SK-N-SH (cell line): ENCODE measurements at regions not wholly inside any gene's neighbourhood (a gene's known extent, or its start where the extent isn't known, plus 50 kb on each side); places are given as distances from the start of the nearest gene placed in this dataset.

Experiments used
- CTCF ChIA-PET: fragments of 300-600, 350-600 bp; formaldehyde crosslinking; extraction: SDS; loops from one replicate; lab custom pipeline; 2021; lab: Yijun Ruan, JAX
- POLR2A ChIA-PET: fragments of 350-600 bp; sonication (Branson Sonifier 250); formaldehyde crosslinking; extraction: SDS; loops from one replicate; lab custom pipeline; 2020; ENCODE audit warnings: antibody characterized with exemption, inconsistent platforms; lab: Yijun Ruan, JAX
- DNase-seq: peaks from one replicate; pipeline ENCODE4 v3.0.0; 2012
- H2AFZ ChIP-seq: fragments of 200-600 bp; sonication (generic); 2 replicates; pipeline ENCODE4 v1.8.1; 2016; ENCODE audit warnings: antibody characterized with exemption, mild to moderate bottlenecking, low read depth
- H3F3A ChIP-seq: fragments of 200-600 bp; sonication (generic); replicated peaks from 2 replicates; pipeline ENCODE3; 2016; ENCODE audit warnings: antibody characterized with exemption, mild to moderate bottlenecking; ENCODE audit not compliant: insufficient read depth
- H3K27ac ChIP-seq, 2 experiments: fragments of 200-500 bp in 1 of 2; fragments of 200-600 bp in 1 of 2; sonication (Bioruptor generic) in 1 of 2; sonication (generic), shearing (Covaris generic) in 1 of 2; 2 replicates each; pipeline versions ENCODE4 v1.5.1 to v1.6.1; 2014 to 2016; ENCODE audit warnings: low read depth in 2 of 2, inconsistent platforms in 1 of 2, low read length in 1 of 2, mild to moderate bottlenecking in 1 of 2, mixed read lengths in 1 of 2
- H3K27me3 ChIP-seq: fragments of 200-600 bp; sonication (generic), shearing (Covaris generic); 2 replicates; pipeline ENCODE4 v1.6.1; 2016; ENCODE audit warnings: mixed run types; ENCODE audit not compliant: insufficient read depth
- H3K36me3 ChIP-seq, 2 experiments: fragments of 200-500 bp in 1 of 2; fragments of 200-600 bp in 1 of 2; sonication (Bioruptor generic) in 1 of 2; sonication (generic) in 1 of 2; replicated peaks in 1 of 2; 2 replicates each; pipeline versions ENCODE3 to v1.5.1; 2014 to 2016; ENCODE audit warnings: low read length in 1 of 2, mild to moderate bottlenecking in 1 of 2; ENCODE audit not compliant: insufficient read depth in 2 of 2, control insufficient read depth in 1 of 2
- H3K4me1 ChIP-seq, 2 experiments: fragments of 200-500 bp in 1 of 2; fragments of 200-600 bp in 1 of 2; sonication (Bioruptor generic) in 1 of 2; sonication (generic), shearing (Covaris generic) in 1 of 2; 2 replicates each; pipeline versions ENCODE4 v1.5.1 to v1.6.1; 2014 to 2016; ENCODE audit warnings: low read depth in 1 of 2, low read length in 1 of 2, mixed run types in 1 of 2; ENCODE audit not compliant: insufficient read depth in 2 of 2, control insufficient read depth in 1 of 2
- H3K4me2 ChIP-seq: fragments of 200-600 bp; sonication (generic), shearing (Covaris generic); 2 replicates; pipeline ENCODE4 v1.6.1; 2017; ENCODE audit warnings: mixed run types
- H3K4me3 ChIP-seq, 2 experiments: fragments of 200-500 bp in 1 of 2; fragments of 200-600 bp in 1 of 2; sonication (Bioruptor generic) in 1 of 2; sonication (generic), shearing (Covaris generic) in 1 of 2; 2 replicates each; pipeline versions ENCODE4 v1.5.1 to v1.8.1; 2014 to 2016; ENCODE audit warnings: low read depth in 2 of 2, inconsistent platforms in 1 of 2, low read length in 1 of 2, mild to moderate bottlenecking in 1 of 2, mixed read lengths in 1 of 2, moderate library complexity in 1 of 2
- H3K79me2 ChIP-seq: fragments of 200-600 bp; sonication (generic); 2 replicates; pipeline ENCODE4 v1.8.1; 2017; ENCODE audit warnings: mild to moderate bottlenecking; ENCODE audit not compliant: insufficient read depth
- H3K9ac ChIP-seq: fragments of 200-600 bp; sonication (generic); 2 replicates; pipeline ENCODE4 v1.6.1; 2017; ENCODE audit warnings: mixed run types
- H3K9me2 ChIP-seq: fragments of 200-600 bp; sonication (generic); 2 replicates; pipeline ENCODE4 v1.6.1; 2017; ENCODE audit warnings: mixed run types
- H3K9me3 ChIP-seq: fragments of 200-600 bp; sonication (generic); 2 replicates; pipeline ENCODE4 v1.6.1; 2017; ENCODE audit warnings: mixed run types, mild to moderate bottlenecking, moderate library complexity
- H4K20me1 ChIP-seq: fragments of 200-600 bp; sonication (generic); 2 replicates; pipeline ENCODE4 v1.6.1; 2017; ENCODE audit warnings: mild to moderate bottlenecking, mixed run types; ENCODE audit not compliant: insufficient read depth
- CHD2 ChIP-seq: fragments of 150-350 bp; IDR thresholded peaks from 2 replicates; pipeline ENCODE4 v1.6.1; 2018; ENCODE audit warnings: low read length; ENCODE audit not compliant: partially characterized antibody
- CTCF ChIP-seq: fragments of 200-600 bp; sonication (generic); IDR thresholded peaks from 2 replicates; pipeline ENCODE4 v1.6.1; 2017; ENCODE audit warnings: antibody characterized with exemption, mild to moderate bottlenecking, moderate library complexity
- ELF1 ChIP-seq: IDR thresholded peaks from 2 replicates; pipeline ENCODE4 v1.4.0; 2012
- EZH2phosphoT487 ChIP-seq: fragments of 200-600 bp; sonication (generic); IDR thresholded peaks from 2 replicates; pipeline ENCODE4 v1.6.1; 2017; ENCODE audit warnings: low read depth, mixed run types, mild to moderate bottlenecking, antibody characterized with exemption, moderate library complexity, borderline replicate concordance
- FOXJ3 ChIP-seq: sonication (generic); formaldehyde crosslinking; IDR thresholded peaks from 2 replicates; pipeline ENCODE4 v1.5.1; 2020; ENCODE audit warnings: mild to moderate bottlenecking, missing genetic modification reagents
- GATA2 ChIP-seq: sonication (generic); formaldehyde crosslinking; IDR thresholded peaks from 2 replicates; pipeline ENCODE4 v1.5.0; 2020; ENCODE audit warnings: mild to moderate bottlenecking, missing genetic modification reagents
- IRF3 ChIP-seq: fragments of 150-350 bp; IDR thresholded peaks from 2 replicates; pipeline ENCODE4 v1.6.1; 2016; ENCODE audit warnings: mild to moderate bottlenecking, low read depth, low read length
- JUND ChIP-seq: IDR thresholded peaks from 2 replicates; pipeline ENCODE4 v1.4.0; 2012
- MEF2A ChIP-seq: IDR thresholded peaks from 2 replicates; pipeline ENCODE4 v1.4.0; 2012; ENCODE audit warnings: low read depth, borderline replicate concordance
- NFIC ChIP-seq: IDR thresholded peaks from 2 replicates; pipeline ENCODE4 v1.4.0; 2012; ENCODE audit warnings: borderline replicate concordance
- NRF1 ChIP-seq: IDR thresholded peaks from 2 replicates; pipeline ENCODE4 v1.6.1; 2012; ENCODE audit warnings: low read depth, mild to moderate bottlenecking, low read length
- PBX3 ChIP-seq: IDR thresholded peaks from 2 replicates; pipeline ENCODE4; 2012
- POLR2AphosphoS5 ChIP-seq: IDR thresholded peaks from 2 replicates; pipeline ENCODE4 v1.6.1; 2012; ENCODE audit warnings: low read depth, low read length
- RAD21 ChIP-seq: IDR thresholded peaks from 2 replicates; pipeline ENCODE4 v1.6.1; 2012; ENCODE audit warnings: mild to moderate bottlenecking, low read length
- RCOR1 ChIP-seq: fragments of 150-350 bp; IDR thresholded peaks from 2 replicates; pipeline ENCODE4 v1.6.1; 2017; ENCODE audit warnings: antibody characterized with exemption, low read length
- RFX5 ChIP-seq: IDR thresholded peaks from 2 replicates; pipeline ENCODE4 v1.6.1; 2012; ENCODE audit warnings: mild to moderate bottlenecking, improper control_type of control experiment, low read length
- RXRA ChIP-seq: IDR thresholded peaks from 2 replicates; pipeline ENCODE4 v1.4.0; 2012; ENCODE audit warnings: low read depth, mild to moderate bottlenecking, borderline replicate concordance
- SIN3A ChIP-seq: IDR thresholded peaks from 2 replicates; pipeline ENCODE4 v1.6.1; 2012; ENCODE audit warnings: low read depth, mild to moderate bottlenecking, low read length, moderate library complexity, borderline replicate concordance
- SMC3 ChIP-seq: IDR thresholded peaks from 2 replicates; pipeline ENCODE4 v1.6.1; 2012; ENCODE audit warnings: low read depth, low read length, improper control_type of control experiment
- TAF1 ChIP-seq: IDR thresholded peaks from 2 replicates; pipeline ENCODE4 v1.6.1; 2012; ENCODE audit warnings: low read depth, mild to moderate bottlenecking, low read length, moderate library complexity, borderline replicate concordance
- TCF12 ChIP-seq: IDR thresholded peaks from 2 replicates; pipeline ENCODE4 v1.4.0; 2012
- YY1 ChIP-seq: IDR thresholded peaks from 2 replicates; pipeline ENCODE4 v1.4.0; 2012; ENCODE audit warnings: low read depth, mild to moderate bottlenecking
- ZBTB33 ChIP-seq: IDR thresholded peaks from 2 replicates; pipeline ENCODE4 v1.4.0; 2012; ENCODE audit warnings: low read depth, borderline replicate concordance
- WGBS: methylation state at CpG from one replicate; pipeline ENCODE4 v1.1.6; 2017; ENCODE audit warnings: low lambda C conversion rate; 5-methylcytosine and 5-hydroxymethylcytosine counted together

- no peaks in the 10 kb centered on the region; the same call in 1 of the 2 replicates for H3K27me3 ChIP-seq
- H2AFZ ChIP-seq, result no peak overlapping the region
- no peak overlapping the region for H3K27ac ChIP-seq
- H3K4me2 ChIP-seq, result no peak overlapping the region
- H3K4me3 ChIP-seq, result no peak overlapping the region
- no peaks in the 10 kb centered on the region for H4K20me1 ChIP-seq
- H3K36me3 ChIP-seq, result no peaks in the 10 kb centered on the region
- H3K9me3 ChIP-seq, result no peaks in the 10 kb centered on the region
- DNase-seq, result no peak
- TF ChIP-seq NRF1, result no peak
- no peak for TF ChIP-seq YY1
- TF ChIP-seq CTCF, result no peak
- TF ChIP-seq NFIC, result no peak
- no peak for TF ChIP-seq GATA2 (CRISPR knock-in tag)
- TF ChIP-seq RAD21, result no peak
- TF ChIP-seq RCOR1, result no peak
- no peak for TF ChIP-seq IRF3
- no peak for TF ChIP-seq TCF12
- no peak for TF ChIP-seq MEF2A
- TF ChIP-seq ELF1, result no peak
- TF ChIP-seq TAF1, result no peak
- 35% methylated on average over 3 of the region's 3 CpGs for WGBS
- ChIA-PET POLR2A (no interaction called here), CTCF (interaction anchor here (1.0 to 2.0 kb wide), 5 partner anchors 20 to 655 kb away, joined by 3 to 9 read pairs (median 5); no protein-coding TSS in a partner anchor)
- no peaks in the 10 kb centered on the region for H3F3A ChIP-seq
- no peak overlapping the region for H3K9ac ChIP-seq
- H3K79me2 ChIP-seq, result no peaks in the 10 kb centered on the region
- peaks cover 0 to 2% of the 10 kb centered on the region in 2 experiments; a peak in 1 of 4 replicates for H3K4me1 ChIP-seq
- H3K9me2 ChIP-seq, result no peaks in the 10 kb centered on the region
These were observed 81.7 kb downstream of the IER5 start for GRCh38 chr1:181170194-181170593.

- 15% methylated on average over 1 of the region's 1 CpG for WGBS
These were observed 83.6 kb downstream of the IER5 start for GRCh38 chr1:181172082-181172481.

More at GRCh38 chr1:181172082-181172481, 83.6 kb downstream of the IER5 start:
- H3K4me1 ChIP-seq, result no peaks in the 10 kb centered on the region
- H3K79me2 ChIP-seq, result no peaks in the 10 kb centered on the region
- H3K9me3 ChIP-seq, result no peaks in the 10 kb centered on the region
- no peaks in the 10 kb centered on the region for H4K20me1 ChIP-seq
- no peak overlapping the region for H3K27ac ChIP-seq
- no peak for DNase-seq
- no peak overlapping the region for H2AFZ ChIP-seq
- no peaks in the 10 kb centered on the region for H3K36me3 ChIP-seq
- no peaks in the 10 kb centered on the region; the same call in 1 of the 2 replicates for H3K27me3 ChIP-seq
- no peak overlapping the region for H3K4me2 ChIP-seq
- H3K4me3 ChIP-seq, result no peak overlapping the region
- H3F3A ChIP-seq, result no peaks in the 10 kb centered on the region
- ChIA-PET CTCF (interaction anchor here (1.3 kb wide), 1 partner anchor 253 kb away, joined by 3 read pairs; no protein-coding TSS in a partner anchor), POLR2A (no interaction called here)
- H3K9ac ChIP-seq, result no peak overlapping the region
- TF ChIP-seq PBX3 (no peak), IRF3 (no peak), POLR2AphosphoS5 (no peak), SMC3 (no peak), EZH2phosphoT487 (no peak), CHD2 (no peak), MEF2A (no peak), SIN3A (no peak), JUND (no peak), NFIC (no peak), YY1 (no peak), RFX5 (no peak), FOXJ3 (CRISPR knock-in tag) (no peak), RXRA (no peak), ZBTB33 (no peak)
- H3K9me2 ChIP-seq, result no peaks in the 10 kb centered on the region
